CD4-positive, alpha-beta T cell treated with Interleukin-4 for 1 hour (primary cell): ENCODE measurements at regions not wholly inside any gene's neighbourhood (a gene's known extent, or its start where the extent isn't known, plus 50 kb on each side); places are given as distances from the start of the nearest gene placed in this dataset.

ENCODE experiments used
- DNase-seq, 2 donors: peaks; one replicate each; pipeline ENCODE4 v3.0.0-alpha.2; 2020 to 2022

GRCh38 chr4:106507440-106507839 is 138.9 kb upstream of the GIMD1 start:
- DNase-seq, result no peak

GRCh38 chr4:106503116-106504050 is 134.8 kb upstream of the GIMD1 start:
- no peak for DNase-seq

GRCh38 chr4:106502106-106502699 is 133.6 kb upstream of the GIMD1 start:
- peak; percentile 14 to 19 for DNase-seq

- DNase-seq, result no peak
These were observed 128.7 kb upstream of the GIMD1 start for GRCh38 chr4:106497271-106497670.

- no peak for DNase-seq
These were observed 127.5 kb upstream of the GIMD1 start for GRCh38 chr4:106496061-106496460.

- DNase-seq, result no peak
These were observed 126.9 kb upstream of the GIMD1 start for GRCh38 chr4:106495476-106495875.

GRCh38 chr4:106494066-106494465 is 125.5 kb upstream of the GIMD1 start:
- DNase-seq, result no peak

GRCh38 chr4:106493086-106493485 is 124.5 kb upstream of the GIMD1 start:
- DNase-seq, result no peak

- no peak for DNase-seq
These were observed 118.0 kb upstream of the GIMD1 start for GRCh38 chr4:106486533-106486932.

GRCh38 chr4:106481801-106482200 is 113.2 kb upstream of the GIMD1 start:
- no peak for DNase-seq

GRCh38 chr4:106478152-106478551 is 109.6 kb upstream of the GIMD1 start:
- DNase-seq, result no peak

- DNase-seq, result no peak
These were observed 108.2 kb upstream of the GIMD1 start for GRCh38 chr4:106476741-106477140.

- DNase-seq, result no peak
These were observed 104.9 kb upstream of the GIMD1 start for GRCh38 chr4:106473515-106473914.

GRCh38 chr4:106471151-106471550 is 102.6 kb upstream of the GIMD1 start:
- no peak for DNase-seq

GRCh38 chr4:106463622-106464021 is 95.0 kb upstream of the GIMD1 start:
- DNase-seq, result no peak

- DNase-seq, result no peak
These were observed 86.0 kb upstream of the GIMD1 start for GRCh38 chr4:106454581-106454980.

GRCh38 chr4:106454021-106454420 is 85.4 kb upstream of the GIMD1 start:
- no peak for DNase-seq

GRCh38 chr4:106451091-106451490 is 82.5 kb upstream of the GIMD1 start:
- DNase-seq, result no peak

GRCh38 chr4:106450249-106450648 is 81.7 kb upstream of the GIMD1 start:
- no peak for DNase-seq

GRCh38 chr4:106444557-106444956 is 76.0 kb upstream of the GIMD1 start:
- no peak for DNase-seq

GRCh38 chr4:106430797-106431196 is 62.2 kb upstream of the GIMD1 start:
- no peak for DNase-seq

GRCh38 chr4:106429885-106430284 is 61.3 kb upstream of the GIMD1 start:
- no peak for DNase-seq

GRCh38 chr4:106426069-106426468 is 57.5 kb upstream of the GIMD1 start:
- DNase-seq, result no peak

- DNase-seq, result no peak
These were observed 57.0 kb upstream of the GIMD1 start for GRCh38 chr4:106425576-106425975.
